HG02884 (cell line): ENCODE measurements at regions not wholly inside any gene's neighbourhood (a gene's known extent, or its start where the extent isn't known, plus 50 kb on each side); places are given as distances from the start of the nearest gene placed in this dataset.
A peak's percentile ranks its signal among the peaks of the same experiment; 100 is the strongest.

Experiments
- ATAC-seq: cut with Tn5 transposase; IDR thresholded peaks from one replicate; pipeline ENCODE4 v1.9.1; 2021; ENCODE audit warnings: mild to moderate bottlenecking, moderate library complexity; ENCODE audit not compliant: unreplicated experiment

DNA sequence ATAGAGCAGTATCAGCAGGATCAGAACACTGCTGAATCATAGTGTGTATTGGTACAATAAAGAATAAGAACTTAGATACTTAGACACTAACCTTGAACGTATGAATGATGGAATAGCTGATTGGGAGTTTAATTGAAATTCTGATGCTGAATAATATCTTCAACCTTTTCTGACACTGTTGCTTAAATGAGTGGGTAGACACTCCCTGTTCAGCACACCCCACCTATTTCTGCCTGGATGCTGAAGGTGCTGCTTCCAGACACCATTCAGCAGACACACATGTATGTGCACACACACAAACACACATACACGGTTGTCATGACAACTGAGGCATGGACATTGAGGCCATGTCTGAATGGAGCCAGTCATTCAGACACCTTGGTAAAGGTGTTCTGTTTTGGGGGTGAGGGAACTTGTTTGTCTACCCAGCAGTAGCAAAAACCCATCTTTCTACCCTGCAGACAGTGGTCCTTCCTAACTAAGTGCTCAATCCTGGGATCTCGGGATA, 54.3 kb downstream of the TMEM215 start:
- ATAC-seq = no peak

DNA sequence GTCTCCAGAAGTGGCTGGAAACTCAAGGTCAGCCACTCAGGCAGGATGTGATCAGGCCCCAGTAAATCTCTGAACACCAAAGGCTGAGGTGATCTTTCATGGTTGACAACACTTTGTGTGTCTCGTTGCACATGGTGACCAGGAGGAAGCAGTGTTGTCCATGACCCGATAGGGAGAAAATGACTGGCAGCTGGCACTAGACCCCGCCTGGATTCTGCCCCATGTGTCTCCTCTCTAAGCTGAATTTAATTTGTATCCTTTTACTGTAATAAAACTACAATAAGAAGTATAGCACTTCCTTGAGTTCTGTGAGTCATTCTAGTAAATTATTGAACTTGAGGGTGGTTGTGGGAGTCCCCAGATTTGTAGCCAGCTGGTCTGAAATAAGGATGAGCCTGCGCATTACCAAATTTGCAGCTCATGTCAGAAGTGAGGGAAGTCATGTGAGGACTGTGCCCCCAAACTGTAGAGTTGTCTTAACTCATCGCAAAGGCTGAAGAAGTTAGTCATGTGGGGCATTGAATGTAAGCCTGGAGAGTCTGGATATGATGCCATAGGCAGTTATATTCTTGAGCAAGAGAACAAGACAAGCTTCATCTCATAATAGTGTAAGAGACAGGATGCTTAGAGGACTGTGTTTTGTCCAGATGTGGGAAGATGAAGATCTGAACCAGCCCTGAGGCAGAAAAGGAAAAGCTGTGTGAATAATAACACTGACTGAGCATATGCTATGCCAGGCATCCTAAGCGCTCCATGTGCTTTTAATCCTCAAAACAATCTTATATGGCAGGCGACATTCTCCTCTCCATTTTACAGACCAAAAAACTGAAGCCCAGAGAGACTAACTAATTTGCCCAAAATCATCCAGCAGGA, 55.9 kb downstream of the TMEM215 start:
- no peak for ATAC-seq

DNA sequence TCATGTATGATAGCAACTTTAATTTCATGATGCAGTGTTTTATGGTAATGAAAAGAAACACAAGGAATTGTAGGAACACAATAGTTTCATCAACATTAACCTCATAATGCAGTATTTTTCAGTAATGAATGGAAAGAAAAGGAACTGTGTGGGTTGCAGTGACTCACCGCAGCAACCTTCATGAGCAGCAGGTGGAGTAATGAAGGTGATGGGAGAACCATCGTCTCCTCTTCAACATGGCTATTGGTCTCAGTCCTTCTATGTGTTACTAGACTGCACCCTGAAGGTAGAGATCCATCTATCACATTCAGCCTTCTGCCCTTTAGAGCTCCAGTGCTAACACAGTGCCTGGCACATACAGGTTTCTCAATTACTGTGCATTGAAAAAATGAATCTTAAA, 58.0 kb downstream of the TMEM215 start:
- no peak for ATAC-seq

DNA sequence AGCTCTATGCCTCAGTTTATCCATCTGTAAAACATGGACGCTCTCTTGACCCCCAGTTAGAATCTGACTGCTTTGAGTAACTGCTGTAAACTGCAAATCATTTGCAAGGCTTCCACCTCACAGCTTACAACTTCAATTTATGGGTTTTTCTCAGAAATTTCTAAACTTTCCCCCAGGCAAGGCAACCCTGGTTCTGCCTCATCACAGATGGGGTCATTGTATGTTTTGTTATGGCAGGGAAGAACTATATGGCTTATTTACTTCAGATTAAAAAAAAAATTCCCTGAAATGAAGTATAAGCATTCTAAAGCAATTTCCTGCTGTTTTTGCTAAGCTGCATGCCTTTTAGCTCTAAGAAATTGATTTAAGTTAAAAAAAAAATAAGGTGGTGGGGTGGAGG, 60.0 kb downstream of the TMEM215 start:
- no peak for ATAC-seq

DNA sequence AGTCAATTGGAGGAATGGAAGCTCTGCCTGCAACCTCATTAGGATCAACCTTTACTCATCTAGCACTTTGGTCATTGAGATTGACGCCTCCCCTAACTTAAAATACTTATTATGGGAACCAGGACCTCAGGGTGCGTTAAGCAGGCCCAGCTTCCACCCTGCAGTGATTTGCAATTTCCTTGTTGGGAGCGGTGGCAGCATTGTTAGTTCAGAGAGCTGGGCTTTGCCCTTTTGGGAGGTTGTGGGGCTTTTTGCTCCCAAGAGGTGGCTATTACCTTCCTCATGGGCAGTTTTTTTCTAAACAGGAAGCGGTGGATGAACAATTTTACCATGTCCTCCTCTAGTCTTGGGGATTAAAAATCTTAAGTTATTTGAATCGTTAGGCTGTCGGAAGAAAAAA, 60.9 kb downstream of the TMEM215 start:
- ATAC-seq = no peak

DNA sequence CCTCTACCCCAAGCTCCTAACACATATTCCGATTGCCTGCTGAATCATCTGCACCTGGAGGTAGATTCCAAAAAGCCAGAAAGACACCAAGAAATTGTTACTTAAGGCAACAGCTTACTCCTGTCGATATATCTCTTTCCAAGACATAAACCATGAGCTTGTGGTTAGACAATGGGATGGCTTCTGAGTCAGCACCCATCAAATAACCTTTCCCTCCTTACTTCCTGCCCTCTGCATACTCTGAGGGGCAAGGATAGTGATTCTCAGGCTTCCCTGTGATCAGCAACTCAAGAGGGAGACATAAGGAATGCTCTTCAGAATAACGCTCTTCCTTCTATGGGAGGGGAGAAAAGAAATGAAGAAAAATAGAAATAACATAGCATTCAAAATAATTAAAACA, 70.9 kb downstream of the TMEM215 start:
- no peak for ATAC-seq

DNA sequence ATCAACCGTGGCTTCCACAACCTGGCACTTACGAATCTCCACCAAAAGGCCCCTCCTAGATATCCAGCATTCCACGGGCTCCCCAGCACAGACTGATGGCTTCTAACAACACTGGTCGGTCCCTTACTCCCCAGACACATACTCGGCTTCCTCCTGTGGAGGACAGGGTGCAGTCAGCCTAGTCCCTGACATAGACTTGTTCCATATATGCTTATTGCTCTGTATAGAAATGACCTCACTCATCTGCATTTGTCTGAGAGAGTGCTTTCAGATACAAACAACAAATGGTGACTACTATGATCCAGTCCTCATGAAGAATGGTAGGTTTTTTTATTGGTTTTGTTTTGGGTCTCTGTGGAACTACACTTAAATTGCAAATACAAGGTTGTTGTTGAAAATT, 72.4 kb downstream of the TMEM215 start:
- ATAC-seq = no peak

DNA sequence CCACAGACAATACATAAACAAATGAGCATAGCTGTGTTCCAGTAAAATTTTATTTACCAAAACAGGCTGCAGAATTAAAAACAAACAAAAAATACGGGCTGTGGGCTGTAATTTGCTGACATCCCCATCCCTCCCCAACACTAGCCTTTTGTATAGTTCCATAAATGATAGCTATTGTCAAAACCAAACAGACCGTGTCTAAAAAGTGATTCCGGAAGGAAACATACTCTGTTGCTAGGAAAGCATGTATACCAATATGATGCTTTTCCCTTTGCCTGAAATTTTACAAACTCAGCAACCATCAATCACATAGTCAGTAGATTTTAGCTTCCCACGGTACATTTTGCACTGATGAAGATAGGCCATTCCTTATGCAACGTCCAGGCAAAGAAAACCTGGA, 80.0 kb downstream of the TMEM215 start:
- no peak for ATAC-seq

DNA sequence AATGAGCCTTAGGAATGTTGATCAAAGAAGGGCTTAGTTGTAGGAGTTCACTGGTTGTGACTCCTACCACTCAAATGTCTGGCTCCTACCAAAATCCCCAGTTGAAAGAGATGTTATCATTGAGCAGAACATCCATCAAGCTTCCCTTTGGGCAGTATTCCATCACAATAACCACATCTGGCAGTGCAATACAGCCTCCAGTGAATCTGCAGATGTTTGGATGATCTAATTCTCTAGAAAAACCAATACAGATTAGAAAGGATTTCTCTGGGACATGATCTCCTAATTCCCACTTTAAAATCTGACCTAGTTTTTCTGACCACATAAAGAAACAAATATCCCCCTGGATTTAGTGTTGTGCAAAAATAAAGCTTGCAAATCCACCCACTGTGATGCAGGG, 81.6 kb downstream of the TMEM215 start:
- no peak for ATAC-seq

DNA sequence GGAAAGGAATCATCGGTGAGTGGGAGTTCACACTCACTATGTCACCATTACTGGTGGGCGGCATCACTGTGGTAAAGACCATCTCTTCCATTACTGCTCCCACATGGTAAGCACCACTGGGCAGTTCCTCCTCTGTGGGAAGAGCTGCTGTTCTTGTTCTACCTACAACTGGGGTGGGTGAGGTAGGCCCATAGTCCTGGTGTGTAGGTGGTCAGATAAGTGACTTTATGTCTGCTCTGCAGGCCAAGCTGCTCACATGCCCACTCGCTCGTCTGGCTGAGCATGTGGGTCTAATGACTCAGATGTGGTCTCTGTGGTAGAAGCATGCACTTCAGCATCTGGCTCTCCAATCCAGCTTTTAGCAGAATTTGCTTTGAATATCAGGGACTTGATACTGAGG, 82.9 kb downstream of the TMEM215 start:
- ATAC-seq = peak; percentile 63

DNA sequence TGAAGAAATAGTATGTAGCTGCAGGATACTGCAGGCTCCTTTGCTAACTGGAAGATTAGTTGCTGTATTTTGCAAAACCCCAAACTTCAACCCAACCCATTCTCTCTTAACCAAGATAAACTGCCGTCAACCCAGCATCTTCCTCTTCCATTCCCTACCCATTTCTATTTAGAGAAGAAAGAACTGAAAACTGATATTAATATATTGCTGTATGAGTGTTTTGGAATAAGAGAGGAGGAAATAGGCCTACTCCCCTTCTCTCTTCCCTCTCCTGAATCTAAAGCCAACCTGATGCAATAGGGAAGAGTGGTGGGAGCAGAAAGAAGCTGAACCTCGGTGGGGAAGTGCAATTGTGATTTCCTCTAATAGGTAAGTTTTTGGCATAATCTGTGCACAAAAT, 83.7 kb downstream of the TMEM215 start:
- no peak for ATAC-seq

DNA sequence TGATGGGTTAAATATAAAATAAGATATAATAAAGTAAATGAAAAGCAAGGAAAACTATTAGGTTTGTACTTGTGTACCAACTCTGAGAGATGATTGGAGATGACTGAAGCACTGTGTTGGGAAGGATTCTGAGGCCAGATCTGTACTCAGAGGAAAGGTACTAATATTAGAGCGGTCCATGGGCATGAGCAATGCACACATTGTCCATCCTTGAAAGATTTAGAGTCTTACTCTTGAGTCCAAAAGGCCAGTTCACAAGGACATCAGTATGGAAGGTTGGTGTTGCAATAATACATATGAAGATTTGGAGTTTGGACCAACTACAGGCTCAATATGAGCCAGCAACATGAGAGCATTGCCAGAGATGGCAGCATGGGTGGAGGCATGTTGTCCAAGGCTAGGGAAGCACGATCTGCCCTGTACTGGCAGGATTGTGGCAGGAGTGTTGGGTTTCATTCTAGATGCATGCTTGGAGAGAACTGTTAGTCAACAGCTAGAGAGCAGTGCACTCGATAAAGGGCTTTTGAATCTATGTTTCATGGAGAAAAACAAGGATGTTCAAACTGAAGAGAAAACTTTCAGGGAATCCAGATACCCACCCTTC, 84.4 kb downstream of the TMEM215 start:
- no peak for ATAC-seq

DNA sequence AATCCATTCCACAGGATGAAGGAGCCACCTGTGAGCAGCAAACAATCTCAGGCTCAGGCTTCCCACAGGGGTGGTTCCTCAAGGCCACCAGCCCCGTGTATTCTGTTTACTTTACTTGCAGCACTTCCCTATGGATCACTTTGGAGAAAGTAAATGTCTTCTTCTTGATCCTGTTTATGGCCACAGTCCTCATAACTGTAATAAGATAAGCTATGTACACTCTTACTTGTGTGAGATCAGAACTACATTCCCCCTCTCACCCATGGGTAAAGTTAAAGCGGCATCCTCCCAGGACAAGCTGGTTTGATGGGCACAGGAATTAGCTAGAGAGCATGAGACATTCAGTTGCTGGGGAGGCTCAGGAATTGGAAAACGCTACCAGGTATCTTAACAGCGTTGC, 86.1 kb downstream of the TMEM215 start:
- ATAC-seq = no peak

DNA sequence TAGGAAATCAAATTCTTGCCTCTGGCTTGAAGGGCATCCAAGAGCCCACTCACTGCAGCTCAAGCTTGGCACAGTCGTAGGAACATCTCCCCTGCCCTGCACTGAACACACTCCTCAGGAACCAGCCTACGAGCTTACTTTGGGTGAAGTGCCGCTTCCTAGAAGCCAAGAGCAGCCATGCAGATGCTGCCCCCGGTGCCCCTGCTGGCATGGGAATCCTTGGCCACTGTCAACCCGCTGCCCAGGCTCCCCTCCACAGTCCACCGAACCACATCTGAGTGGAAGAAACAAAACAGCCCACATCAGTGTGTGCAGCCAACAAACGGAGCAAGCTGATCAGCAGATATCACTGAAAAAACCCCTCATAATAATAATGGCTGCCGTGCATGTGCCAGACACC, 89.8 kb downstream of the TMEM215 start:
- no peak for ATAC-seq

DNA sequence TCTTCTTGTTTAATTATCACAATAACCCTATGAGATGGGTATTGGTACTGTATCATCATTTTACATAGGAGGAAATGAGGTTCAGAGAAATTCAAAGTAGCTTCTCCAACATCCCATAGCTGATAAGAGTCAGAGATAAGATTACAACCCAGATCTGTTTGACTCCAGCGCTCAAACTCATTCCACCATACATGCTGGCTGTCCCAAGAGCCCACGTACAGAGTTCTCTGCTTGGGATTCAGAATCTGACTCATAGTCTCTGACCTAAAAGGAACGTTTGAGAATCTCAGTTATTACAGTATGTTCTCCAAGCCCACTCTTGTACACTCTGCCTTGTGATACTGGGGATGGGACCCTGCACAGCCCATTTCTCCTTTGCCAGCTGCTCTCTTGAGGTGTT, 90.2 kb downstream of the TMEM215 start:
- no peak for ATAC-seq

DNA sequence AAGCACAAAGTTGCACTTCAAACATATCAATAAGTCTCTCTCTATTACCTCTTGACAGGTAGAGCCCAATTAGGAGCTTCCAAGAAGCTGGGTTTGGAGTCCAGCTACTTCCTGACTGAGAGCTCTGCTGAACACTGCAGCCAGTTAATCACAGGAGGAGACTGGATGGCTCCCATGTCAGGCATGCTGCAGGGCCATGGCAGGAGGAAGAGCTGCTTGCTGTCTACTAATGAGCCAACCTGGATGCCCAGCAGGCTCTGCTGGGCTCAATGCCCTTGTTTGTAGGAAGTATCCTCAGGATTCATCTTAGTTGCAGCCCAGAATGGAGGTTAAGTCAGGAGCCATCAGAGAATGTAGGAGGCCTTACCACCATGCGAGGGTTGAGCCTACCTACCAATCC, 91.9 kb downstream of the TMEM215 start:
- no peak for ATAC-seq

DNA sequence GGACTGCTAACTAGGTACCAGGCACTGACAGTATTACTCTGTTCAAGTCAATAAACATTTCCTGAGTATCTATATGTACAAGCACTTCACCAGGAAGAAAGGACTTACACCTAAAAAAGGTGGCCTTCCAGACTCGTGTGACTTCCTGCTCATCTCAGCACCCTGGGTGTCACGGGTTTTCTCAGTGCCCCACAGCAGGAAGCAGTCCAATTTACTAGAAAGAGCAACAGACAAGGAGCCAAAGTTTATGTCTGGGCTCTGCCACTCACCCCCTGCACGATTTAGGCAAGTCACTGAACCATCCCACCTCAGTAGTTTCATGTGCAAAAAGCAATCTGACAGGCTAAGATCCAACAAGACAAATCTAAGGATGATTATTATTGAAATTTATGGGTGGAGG, 92.4 kb downstream of the TMEM215 start:
- no peak for ATAC-seq

DNA sequence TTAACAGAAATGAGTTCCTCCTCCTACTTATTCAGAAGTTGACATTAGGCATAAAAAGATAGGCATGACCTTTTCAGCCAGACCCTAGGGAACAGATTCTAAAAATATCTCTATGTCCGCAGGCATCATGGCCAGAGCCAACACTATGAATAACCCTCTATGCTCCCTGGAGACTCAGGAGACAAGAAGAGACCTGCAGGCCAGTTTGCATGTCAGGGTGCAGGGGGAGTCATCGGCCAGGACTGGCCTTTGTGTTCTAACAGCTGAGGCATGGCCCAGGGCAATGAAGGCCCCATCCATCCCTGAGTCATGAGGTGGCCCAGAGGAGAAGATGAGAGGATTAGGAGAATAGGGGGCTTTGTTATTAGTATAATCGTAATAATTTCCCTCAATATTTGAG, 93.8 kb downstream of the TMEM215 start:
- no peak for ATAC-seq

DNA sequence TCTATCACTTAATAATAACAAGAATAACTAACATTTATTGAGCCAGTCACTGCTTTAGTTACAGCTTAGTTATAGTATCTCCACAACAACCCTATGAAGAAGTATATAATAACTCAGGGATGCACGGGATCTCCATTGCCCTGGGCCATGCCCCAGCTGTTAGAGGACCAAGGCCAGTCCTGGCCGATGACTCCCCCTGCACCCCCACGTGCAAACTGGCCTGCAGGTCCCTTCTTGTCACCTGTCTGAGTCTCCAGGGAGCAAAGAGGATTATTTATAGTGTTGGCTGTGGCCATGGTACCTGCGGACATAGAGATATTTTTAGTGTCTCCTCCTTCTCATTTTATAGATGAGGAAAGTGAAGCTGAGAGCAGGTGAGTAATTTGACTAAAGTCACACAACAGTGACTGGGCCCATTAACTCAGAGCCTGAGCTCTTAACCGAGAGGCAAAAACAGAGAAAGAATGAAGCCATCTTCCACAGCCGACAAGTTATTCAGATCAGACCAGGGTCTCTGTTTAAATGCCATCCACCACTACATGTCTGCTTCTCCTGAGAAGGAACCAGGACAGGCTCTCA, 94.4 kb downstream of the TMEM215 start:
- peak; percentile 57 for ATAC-seq

DNA sequence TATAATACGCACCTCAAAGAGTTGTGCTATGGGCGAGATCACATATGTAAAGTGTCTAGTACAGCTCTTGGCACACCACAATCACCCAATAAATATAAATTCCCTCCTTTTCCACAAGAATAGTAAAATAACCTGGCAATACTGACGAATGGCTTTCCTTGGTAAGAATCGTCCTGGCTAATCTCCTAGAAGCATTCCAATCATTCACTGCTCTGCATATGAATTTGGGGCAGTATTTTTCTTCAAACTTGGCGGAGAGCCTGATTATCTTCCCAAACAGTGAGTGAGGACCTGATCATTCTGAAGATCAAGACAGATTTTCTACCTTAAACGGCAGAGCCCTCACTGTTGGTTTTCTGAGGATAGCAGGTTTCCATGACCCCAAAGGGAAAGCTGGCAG, 96.0 kb downstream of the TMEM215 start:
- no peak for ATAC-seq

DNA sequence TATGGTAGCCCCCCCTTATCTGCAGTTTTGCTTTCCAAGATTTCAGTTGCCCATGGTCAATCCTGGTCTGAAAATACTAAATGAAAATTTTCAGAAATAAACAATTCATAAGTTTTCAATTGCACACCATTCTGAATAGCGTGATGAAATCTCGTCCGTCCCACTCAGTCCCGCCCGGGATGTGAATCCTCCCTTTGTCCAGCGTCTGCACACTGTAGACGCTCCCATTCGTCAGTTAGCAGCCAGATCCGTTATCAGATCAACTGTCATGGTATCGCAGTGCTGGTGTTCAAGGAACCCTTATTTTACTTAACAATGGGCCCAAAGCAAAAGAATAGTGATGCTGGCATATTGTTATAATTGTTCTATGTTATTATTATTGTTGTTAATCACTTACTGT, 98.6 kb downstream of the TMEM215 start:
- no peak for ATAC-seq

DNA sequence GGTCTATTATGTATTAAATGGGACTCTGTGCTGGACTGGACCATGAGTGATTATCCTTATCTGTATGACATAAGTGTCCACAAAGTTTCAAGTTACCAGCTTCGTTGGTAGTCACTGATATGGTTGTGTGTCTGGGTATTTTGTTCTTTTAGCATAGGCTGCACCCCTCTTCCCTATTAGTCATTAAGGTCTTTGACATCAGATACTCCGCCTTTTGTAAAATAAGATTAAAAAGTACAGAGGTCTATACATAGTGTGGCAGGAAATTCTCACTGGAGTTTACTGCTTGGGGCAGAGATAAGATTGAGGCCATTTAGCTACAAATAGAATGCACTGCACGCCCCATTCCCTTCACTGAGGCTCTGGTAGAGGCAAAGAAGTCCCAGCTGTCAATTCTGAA, 99.4 kb downstream of the TMEM215 start:
- no peak for ATAC-seq
